Endothelial cell of umbilical vein (primary cell): ENCODE measurements at regions not wholly inside any gene's neighbourhood (a gene's known extent, or its start where the extent isn't known, plus 50 kb on each side); places are given as distances from the start of the nearest gene placed in this dataset.
A peak's percentile ranks its signal among the peaks of the same experiment; 100 is the strongest.

ENCODE experiments used
- BruUV-seq: library from RNA; stranded (reverse); fragments of 400-500 nt; replicated peaks from 2 replicates; lab custom pipeline; 2021; lab: Mats Ljungman, UMichigan
- CTCF ChIA-PET: fragments of 300-600, 350-600 bp; sonication (Branson Sonifier 250); formaldehyde crosslinking; loops from one replicate; lab custom pipeline; 2021; ENCODE audit warnings: antibody characterized with exemption, inconsistent platforms; lab: Charles Lee
- POLR2A ChIA-PET: fragments of 300-600, 350-600 bp; sonication (Branson Sonifier 250); formaldehyde crosslinking; loops from one replicate; lab custom pipeline; 2021; ENCODE audit warnings: antibody characterized with exemption, inconsistent platforms; lab: Charles Lee
- DNase-seq: peaks from one replicate; pipeline ENCODE4 v3.0.0-alpha.2; 2011; ENCODE audit warnings: low read depth, low spot score
- FAIRE-seq: peaks from 2 replicates; lab custom pipeline; 2011; peaks lifted over from hg19 to GRCh38; lab: Jason Lieb, UNC
- H2AFZ ChIP-seq: 2 replicates; pipeline ENCODE4 v1.6.0; 2012; ENCODE audit warnings: low read depth, low read length, control low read depth, inconsistent platforms
- H3K27ac ChIP-seq: 2 replicates; pipeline ENCODE4 v1.5.1; 2011; ENCODE audit warnings: low read depth, mild to moderate bottlenecking, control low read depth, low read length, moderate library complexity; ENCODE audit not compliant: insufficient read depth
- H3K27me3 ChIP-seq, 2 experiments: 2 replicates each; pipeline versions ENCODE4 v1.6.0 to v1.6.1; 2011; ENCODE audit warnings: low read length in 2 of 2, mixed read lengths in 1 of 2; ENCODE audit not compliant: control insufficient read depth in 2 of 2, insufficient read depth in 2 of 2
- H3K36me3 ChIP-seq, 2 experiments: 2 replicates in 1 of 2; 3 replicates in 1 of 2; pipeline ENCODE4 v1.5.1; 2011; ENCODE audit warnings: low read length in 2 of 2, mild to moderate bottlenecking in 1 of 2, moderate library complexity in 1 of 2; ENCODE audit not compliant: control insufficient read depth in 2 of 2, insufficient read depth in 2 of 2; ENCODE audit errors: extremely low read depth in 1 of 2
- H3K4me1 ChIP-seq: 3 replicates; pipeline ENCODE4 v1.5.1; 2011; ENCODE audit warnings: mild to moderate bottlenecking, low read length; ENCODE audit not compliant: control insufficient read depth, insufficient read depth; ENCODE audit errors: extremely low read depth
- H3K4me2 ChIP-seq: 2 replicates; pipeline ENCODE4 v1.6.1; 2011; ENCODE audit warnings: low read length, control low read depth, mixed read lengths; ENCODE audit not compliant: insufficient read depth
- H3K4me3 ChIP-seq, 3 experiments: fragments of 200-600 bp in 1 of 3; sonication (generic), shearing (Covaris generic) in 1 of 3; replicated peaks in 1 of 3; 2 replicates each; pipeline ENCODE4 v1.5.1; 2011 to 2016; ENCODE audit warnings: control low read depth in 3 of 3, low read length in 3 of 3, mild to moderate bottlenecking in 2 of 3, inconsistent platforms in 1 of 3, low read depth in 1 of 3, moderate library complexity in 1 of 3; ENCODE audit not compliant: insufficient read depth in 1 of 3
- H3K79me2 ChIP-seq: 2 replicates; pipeline ENCODE4 v1.6.0; 2012; ENCODE audit warnings: low read length, inconsistent platforms; ENCODE audit not compliant: control insufficient read depth, insufficient read depth
- H3K9ac ChIP-seq: replicated peaks from 2 replicates; pipeline ENCODE3; 2011; ENCODE audit warnings: low read length, control low read depth; ENCODE audit not compliant: insufficient read depth; ENCODE audit errors: extremely low read depth
- H3K9me1 ChIP-seq: replicated peaks from 3 replicates; pipeline ENCODE4 v1.6.0; 2011; ENCODE audit warnings: mild to moderate bottlenecking, low read length; ENCODE audit not compliant: control insufficient read depth, insufficient read depth; ENCODE audit errors: extremely low read depth
- H3K9me3 ChIP-seq: replicated peaks from 2 replicates; pipeline ENCODE4 v1.5.1; 2012; ENCODE audit warnings: low read length, inconsistent platforms; ENCODE audit not compliant: control insufficient read depth, insufficient read depth
- H4K20me1 ChIP-seq: replicated peaks from 2 replicates; pipeline ENCODE3; 2011; ENCODE audit warnings: mild to moderate bottlenecking, low read length; ENCODE audit not compliant: control insufficient read depth, insufficient read depth; ENCODE audit errors: extremely low read depth
- EZH2 ChIP-seq: IDR thresholded peaks from 2 replicates; pipeline ENCODE4 v1.6.1; 2012; ENCODE audit warnings: borderline replicate concordance, low read depth, mild to moderate bottlenecking, moderate library complexity, low read length, inconsistent platforms; ENCODE audit not compliant: severe bottlenecking
- FOS ChIP-seq: IDR thresholded peaks from 2 replicates; pipeline ENCODE4 v1.6.1; 2011; ENCODE audit warnings: mild to moderate bottlenecking, low read length, moderate library complexity, borderline replicate concordance; ENCODE audit not compliant: insufficient read depth
- GATA2 ChIP-seq: IDR thresholded peaks from 2 replicates; pipeline ENCODE4 v1.7.0; 2011; ENCODE audit warnings: low read depth, mild to moderate bottlenecking, moderate library complexity, mixed read lengths, low read length; ENCODE audit not compliant: insufficient read length, insufficient read depth
- JUN ChIP-seq: IDR thresholded peaks from 2 replicates; pipeline ENCODE4 v1.6.1; 2011; ENCODE audit warnings: borderline replicate concordance, low read depth; ENCODE audit not compliant: insufficient read length, insufficient read depth
- MYC ChIP-seq: IDR thresholded peaks from one replicate; pipeline ENCODE4 v1.6.1; 2011; ENCODE audit warnings: mild to moderate bottlenecking, low read depth, low read length
- POLR2A ChIP-seq: IDR thresholded peaks from 2 replicates; pipeline ENCODE4 v1.6.1; 2012; ENCODE audit warnings: low read depth, mild to moderate bottlenecking, control low read depth, low read length
- POLR2AphosphoS5 ChIP-seq: IDR thresholded peaks from 2 replicates; pipeline ENCODE4 v1.6.1; 2012; ENCODE audit warnings: low read depth, mild to moderate bottlenecking, control low read depth, low read length, moderate library complexity; ENCODE audit not compliant: insufficient read depth
- dilution Hi-C: fragments of 300-500 bp; cut with MboI; formaldehyde crosslinking; loops from one replicate; pipeline ENCODE4 v1.15.0; 2019; ENCODE audit warnings: low sequenced_read_pairs; ENCODE audit not compliant: extremely low pct_ligation_motif_present
- intact Hi-C: fragments of 100-400 bp; cut with micrococcal nuclease; formaldehyde crosslinking; loops from one replicate; pipeline ENCODE4 v1.10.0; 2022
- TF ChIP-seq, protein P1 (sequence below), 2 donors: IDR thresholded peaks; 1 replicate in 1 of 2; 2 replicates in 1 of 2; pipeline ENCODE4 v1.5.1; 2011; ENCODE audit warnings: low read length in 2 of 2, mild to moderate bottlenecking in 2 of 2, moderate library complexity in 2 of 2, control low read depth in 1 of 2, inconsistent platforms in 1 of 2, low read depth in 1 of 2; ENCODE audit not compliant: insufficient read depth in 1 of 2; ENCODE audit errors: extremely low read depth in 1 of 2
- TF ChIP-seq, protein P2 (sequence below): IDR thresholded peaks from 2 replicates; pipeline ENCODE4 v1.6.1; 2011; ENCODE audit not compliant: insufficient read depth, insufficient read length

DNA sequence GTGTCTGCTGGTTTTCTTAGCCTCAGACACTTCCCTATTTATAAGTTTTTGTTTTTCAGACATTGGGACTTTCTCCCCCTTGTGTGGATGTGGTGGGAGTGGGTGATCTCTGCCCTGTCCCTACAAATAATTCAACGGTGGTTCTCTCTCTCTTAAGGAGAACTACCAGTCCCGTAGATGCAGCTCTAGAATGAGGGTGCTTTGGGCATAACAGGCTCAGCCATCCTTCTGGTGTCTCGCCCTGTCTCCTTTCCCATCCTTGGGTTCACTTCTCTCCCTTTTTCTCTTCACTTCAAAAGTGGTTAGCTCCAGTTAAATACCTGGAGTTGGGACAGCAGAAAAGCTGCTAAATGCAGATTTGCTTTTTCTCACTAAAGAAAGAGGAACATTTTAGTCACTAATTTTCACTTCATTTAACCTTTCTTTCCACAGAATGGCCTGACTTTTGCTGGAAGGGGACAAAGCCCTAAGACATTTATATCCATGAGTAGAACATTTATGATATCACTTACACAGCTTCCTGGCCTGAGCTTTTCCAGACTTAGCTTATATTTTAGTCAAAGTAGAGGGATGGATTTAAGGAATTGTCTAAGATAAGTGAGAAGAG lies 121.2 kb upstream of the CXCR4 start:
- no peak overlapping the region for H2AFZ ChIP-seq
- no peaks in the 10 kb centered on the region for H3K36me3 ChIP-seq
- CTCF ChIA-PET = interaction anchor here (1.3 to 2.1 kb wide), 3 partner anchors 9 to 325 kb away, joined by 4 to 9 read pairs (median 4); no protein-coding TSS in a partner anchor
- dilution Hi-C loops = no loop called here
- intact Hi-C loops = loop anchor here (2.0 to 5.0 kb wide), 3 partner anchors 120 to 290 kb away; partner anchors contain the start of gene CXCR4
- H3K27ac ChIP-seq = peak overlapping the region; percentile 96
- H3K4me1 ChIP-seq = peaks cover 70% of the 10 kb centered on the region
- H3K79me2 ChIP-seq = no peaks in the 10 kb centered on the region
- no peaks in the 10 kb centered on the region for H4K20me1 ChIP-seq
- peak overlapping the region; percentile 26 for H3K4me2 ChIP-seq
- FAIRE-seq = no peak
- POLR2A ChIA-PET = no interaction called here
- no peak for DNase-seq
- BruUV-seq = TSS peak; percentile 72
- H3K4me3 ChIP-seq = no peak overlapping the region
- no peaks in the 10 kb centered on the region for H3K9me1 ChIP-seq
- H3K27me3 ChIP-seq = no peaks in the 10 kb centered on the region
- TF ChIP-seq POLR2A (no peak), EZH2 (no peak), FOS (no peak), GATA2 (no peak), JUN (no peak), POLR2AphosphoS5 (no peak), MYC (no peak)
- TF ChIP-seq, protein P1, sequence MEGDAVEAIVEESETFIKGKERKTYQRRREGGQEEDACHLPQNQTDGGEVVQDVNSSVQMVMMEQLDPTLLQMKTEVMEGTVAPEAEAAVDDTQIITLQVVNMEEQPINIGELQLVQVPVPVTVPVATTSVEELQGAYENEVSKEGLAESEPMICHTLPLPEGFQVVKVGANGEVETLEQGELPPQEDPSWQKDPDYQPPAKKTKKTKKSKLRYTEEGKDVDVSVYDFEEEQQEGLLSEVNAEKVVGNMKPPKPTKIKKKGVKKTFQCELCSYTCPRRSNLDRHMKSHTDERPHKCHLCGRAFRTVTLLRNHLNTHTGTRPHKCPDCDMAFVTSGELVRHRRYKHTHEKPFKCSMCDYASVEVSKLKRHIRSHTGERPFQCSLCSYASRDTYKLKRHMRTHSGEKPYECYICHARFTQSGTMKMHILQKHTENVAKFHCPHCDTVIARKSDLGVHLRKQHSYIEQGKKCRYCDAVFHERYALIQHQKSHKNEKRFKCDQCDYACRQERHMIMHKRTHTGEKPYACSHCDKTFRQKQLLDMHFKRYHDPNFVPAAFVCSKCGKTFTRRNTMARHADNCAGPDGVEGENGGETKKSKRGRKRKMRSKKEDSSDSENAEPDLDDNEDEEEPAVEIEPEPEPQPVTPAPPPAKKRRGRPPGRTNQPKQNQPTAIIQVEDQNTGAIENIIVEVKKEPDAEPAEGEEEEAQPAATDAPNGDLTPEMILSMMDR (IDR thresholded peaks at IDR 0.05; ENCODE audit: extremely low read depth in 1 of 2, insufficient read depth in 1 of 2, low read depth in 1 of 2, low read length in 2 of 2) = no peak
- TF ChIP-seq, protein P2, sequence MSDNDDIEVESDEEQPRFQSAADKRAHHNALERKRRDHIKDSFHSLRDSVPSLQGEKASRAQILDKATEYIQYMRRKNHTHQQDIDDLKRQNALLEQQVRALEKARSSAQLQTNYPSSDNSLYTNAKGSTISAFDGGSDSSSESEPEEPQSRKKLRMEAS = no peak
- H3K9ac ChIP-seq = peak overlapping the region; percentile 60
- no peaks in the 10 kb centered on the region for H3K9me3 ChIP-seq
